ENCODE measurements at regions not wholly inside any gene's neighbourhood (a gene's known extent, or its start where the extent isn't known, plus 50 kb on each side); places are given as distances from the start of the nearest gene placed in this dataset.

GRCh38 chr16:61412562-61412961, 623.7 kb downstream of the CDH8 start:
- no peak for TF ChIP-seq MAX (IDR thresholded peaks at IDR 0.05; ENCODE audit: low read depth)
- TF ChIP-seq TAF1 (IDR thresholded peaks at IDR 0.05; ENCODE audit: borderline replicate concordance, low read depth, low read length) = no peak
- no peak for TF ChIP-seq CTCF (IDR thresholded peaks at IDR 0.05)
- TF ChIP-seq POLR2AphosphoS5 (IDR thresholded peaks at IDR 0.05; ENCODE audit: low read depth, low read length) = no peak
- TF ChIP-seq CHD2 (IDR thresholded peaks at IDR 0.05; ENCODE audit: low read length, partially characterized antibody) = no peak
- TF ChIP-seq TEAD4 (IDR thresholded peaks at IDR 0.05; ENCODE audit: borderline replicate concordance, insufficient read depth) = no peak
- TF ChIP-seq, protein P1, sequence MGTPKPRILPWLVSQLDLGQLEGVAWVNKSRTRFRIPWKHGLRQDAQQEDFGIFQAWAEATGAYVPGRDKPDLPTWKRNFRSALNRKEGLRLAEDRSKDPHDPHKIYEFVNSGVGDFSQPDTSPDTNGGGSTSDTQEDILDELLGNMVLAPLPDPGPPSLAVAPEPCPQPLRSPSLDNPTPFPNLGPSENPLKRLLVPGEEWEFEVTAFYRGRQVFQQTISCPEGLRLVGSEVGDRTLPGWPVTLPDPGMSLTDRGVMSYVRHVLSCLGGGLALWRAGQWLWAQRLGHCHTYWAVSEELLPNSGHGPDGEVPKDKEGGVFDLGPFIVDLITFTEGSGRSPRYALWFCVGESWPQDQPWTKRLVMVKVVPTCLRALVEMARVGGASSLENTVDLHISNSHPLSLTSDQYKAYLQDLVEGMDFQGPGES (IDR thresholded peaks at IDR 0.05; ENCODE audit: low read depth, low read length) = no peak
- no peak for TF ChIP-seq EZH2phosphoT487 (IDR thresholded peaks at IDR 0.05; ENCODE audit: borderline replicate concordance, low read depth)
- TF ChIP-seq, protein P2, sequence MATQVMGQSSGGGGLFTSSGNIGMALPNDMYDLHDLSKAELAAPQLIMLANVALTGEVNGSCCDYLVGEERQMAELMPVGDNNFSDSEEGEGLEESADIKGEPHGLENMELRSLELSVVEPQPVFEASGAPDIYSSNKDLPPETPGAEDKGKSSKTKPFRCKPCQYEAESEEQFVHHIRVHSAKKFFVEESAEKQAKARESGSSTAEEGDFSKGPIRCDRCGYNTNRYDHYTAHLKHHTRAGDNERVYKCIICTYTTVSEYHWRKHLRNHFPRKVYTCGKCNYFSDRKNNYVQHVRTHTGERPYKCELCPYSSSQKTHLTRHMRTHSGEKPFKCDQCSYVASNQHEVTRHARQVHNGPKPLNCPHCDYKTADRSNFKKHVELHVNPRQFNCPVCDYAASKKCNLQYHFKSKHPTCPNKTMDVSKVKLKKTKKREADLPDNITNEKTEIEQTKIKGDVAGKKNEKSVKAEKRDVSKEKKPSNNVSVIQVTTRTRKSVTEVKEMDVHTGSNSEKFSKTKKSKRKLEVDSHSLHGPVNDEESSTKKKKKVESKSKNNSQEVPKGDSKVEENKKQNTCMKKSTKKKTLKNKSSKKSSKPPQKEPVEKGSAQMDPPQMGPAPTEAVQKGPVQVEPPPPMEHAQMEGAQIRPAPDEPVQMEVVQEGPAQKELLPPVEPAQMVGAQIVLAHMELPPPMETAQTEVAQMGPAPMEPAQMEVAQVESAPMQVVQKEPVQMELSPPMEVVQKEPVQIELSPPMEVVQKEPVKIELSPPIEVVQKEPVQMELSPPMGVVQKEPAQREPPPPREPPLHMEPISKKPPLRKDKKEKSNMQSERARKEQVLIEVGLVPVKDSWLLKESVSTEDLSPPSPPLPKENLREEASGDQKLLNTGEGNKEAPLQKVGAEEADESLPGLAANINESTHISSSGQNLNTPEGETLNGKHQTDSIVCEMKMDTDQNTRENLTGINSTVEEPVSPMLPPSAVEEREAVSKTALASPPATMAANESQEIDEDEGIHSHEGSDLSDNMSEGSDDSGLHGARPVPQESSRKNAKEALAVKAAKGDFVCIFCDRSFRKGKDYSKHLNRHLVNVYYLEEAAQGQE (IDR thresholded peaks at IDR 0.05; ENCODE audit: low read depth, low read length) = no peak

Data from SK-N-SH (cell line).